ENCODE measurements at regions not wholly inside any gene's neighbourhood (a gene's known extent, or its start where the extent isn't known, plus 50 kb on each side); places are given as distances from the start of the nearest gene placed in this dataset.
"Not testable (repeated sequence)": the region's sequence is repeated elsewhere in the genome, so short reads cannot be mapped to it uniquely, and the experiment has no call there.

DNA sequence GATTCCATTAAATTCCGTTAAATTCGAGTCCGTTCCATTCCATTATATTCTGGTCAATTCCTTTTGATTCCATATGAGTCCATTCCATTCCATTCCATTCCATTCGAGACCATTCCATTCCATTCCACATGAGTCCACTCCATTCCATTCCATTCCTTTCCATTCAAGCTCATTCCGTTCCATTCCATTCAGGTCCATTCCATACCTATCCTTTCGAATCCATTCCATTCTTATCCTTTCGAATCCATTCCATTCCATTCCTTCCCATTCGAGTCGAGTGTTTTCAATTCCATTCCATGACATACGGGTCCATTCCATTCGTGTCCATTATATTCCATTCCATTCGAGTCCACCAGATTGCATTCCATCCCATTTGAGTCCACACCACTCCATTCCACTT is 1127.4 kb downstream of the RPIA start (continued):
- no peak for TF ChIP-seq ZFP30 (CRISPR knock-in tag; IDR thresholded peaks at IDR 0.05)

GRCh38 chr2:89819809-89820208 is 1128.3 kb downstream of the RPIA start:
- TF ChIP-seq BACH2 (CRISPR knock-in tag; IDR thresholded peaks at IDR 0.05; ENCODE audit: borderline replicate concordance) (no peak), ZNF565 (CRISPR knock-in tag; conservative IDR thresholded peaks at IDR 0.05; ENCODE audit: low read depth) (no peak), GLIS3 (CRISPR knock-in tag; IDR thresholded peaks at IDR 0.05) (no peak), ARNTL (CRISPR knock-in tag; IDR thresholded peaks at IDR 0.05; ENCODE audit: borderline replicate concordance, low read depth) (no peak), ZNF8 (CRISPR knock-in tag; IDR thresholded peaks at IDR 0.05) (no peak), SNAI2 (CRISPR knock-in tag; IDR thresholded peaks at IDR 0.05) (no peak), ISL1 (CRISPR knock-in tag; IDR thresholded peaks at IDR 0.05) (no peak), ZFP3 (CRISPR knock-in tag; IDR thresholded peaks at IDR 0.05) (no peak), TCF4 (CRISPR knock-in tag; IDR thresholded peaks at IDR 0.05; ENCODE audit: borderline replicate concordance) (no peak), ZNF70 (CRISPR knock-in tag; IDR thresholded peaks at IDR 0.05) (no peak), TOX (CRISPR knock-in tag; IDR thresholded peaks at IDR 0.05; ENCODE audit: borderline replicate concordance) (no peak)
- TF ChIP-seq, protein P1, sequence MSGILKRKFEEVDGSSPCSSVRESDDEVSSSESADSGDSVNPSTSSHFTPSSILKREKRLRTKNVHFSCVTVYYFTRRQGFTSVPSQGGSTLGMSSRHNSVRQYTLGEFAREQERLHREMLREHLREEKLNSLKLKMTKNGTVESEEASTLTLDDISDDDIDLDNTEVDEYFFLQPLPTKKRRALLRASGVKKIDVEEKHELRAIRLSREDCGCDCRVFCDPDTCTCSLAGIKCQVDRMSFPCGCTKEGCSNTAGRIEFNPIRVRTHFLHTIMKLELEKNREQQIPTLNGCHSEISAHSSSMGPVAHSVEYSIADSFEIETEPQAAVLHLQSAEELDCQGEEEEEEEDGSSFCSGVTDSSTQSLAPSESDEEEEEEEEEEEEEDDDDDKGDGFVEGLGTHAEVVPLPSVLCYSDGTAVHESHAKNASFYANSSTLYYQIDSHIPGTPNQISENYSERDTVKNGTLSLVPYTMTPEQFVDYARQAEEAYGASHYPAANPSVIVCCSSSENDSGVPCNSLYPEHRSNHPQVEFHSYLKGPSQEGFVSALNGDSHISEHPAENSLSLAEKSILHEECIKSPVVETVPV (CRISPR knock-in tag; IDR thresholded peaks at IDR 0.05): no peak
- TF ChIP-seq, protein P2, sequence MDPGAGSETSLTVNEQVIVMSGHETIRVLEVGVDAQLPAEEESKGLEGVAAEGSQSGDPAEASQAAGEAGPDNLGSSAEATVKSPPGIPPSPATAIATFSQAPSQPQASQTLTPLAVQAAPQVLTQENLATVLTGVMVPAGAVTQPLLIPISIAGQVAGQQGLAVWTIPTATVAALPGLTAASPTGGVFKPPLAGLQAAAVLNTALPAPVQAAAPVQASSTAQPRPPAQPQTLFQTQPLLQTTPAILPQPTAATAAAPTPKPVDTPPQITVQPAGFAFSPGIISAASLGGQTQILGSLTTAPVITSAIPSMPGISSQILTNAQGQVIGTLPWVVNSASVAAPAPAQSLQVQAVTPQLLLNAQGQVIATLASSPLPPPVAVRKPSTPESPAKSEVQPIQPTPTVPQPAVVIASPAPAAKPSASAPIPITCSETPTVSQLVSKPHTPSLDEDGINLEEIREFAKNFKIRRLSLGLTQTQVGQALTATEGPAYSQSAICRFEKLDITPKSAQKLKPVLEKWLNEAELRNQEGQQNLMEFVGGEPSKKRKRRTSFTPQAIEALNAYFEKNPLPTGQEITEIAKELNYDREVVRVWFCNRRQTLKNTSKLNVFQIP (CRISPR knock-in tag; IDR thresholded peaks at IDR 0.05; ENCODE audit: borderline replicate concordance, low read depth): no peak
- no peak for ATAC-seq

GRCh38 chr2:89820248-89820647 is 1128.8 kb downstream of the RPIA start:
- ATAC-seq: no peak
- no peak for TF ChIP-seq ISL1 (CRISPR knock-in tag; IDR thresholded peaks at IDR 0.05)
- no peak for TF ChIP-seq GLIS3 (CRISPR knock-in tag; IDR thresholded peaks at IDR 0.05)

DNA sequence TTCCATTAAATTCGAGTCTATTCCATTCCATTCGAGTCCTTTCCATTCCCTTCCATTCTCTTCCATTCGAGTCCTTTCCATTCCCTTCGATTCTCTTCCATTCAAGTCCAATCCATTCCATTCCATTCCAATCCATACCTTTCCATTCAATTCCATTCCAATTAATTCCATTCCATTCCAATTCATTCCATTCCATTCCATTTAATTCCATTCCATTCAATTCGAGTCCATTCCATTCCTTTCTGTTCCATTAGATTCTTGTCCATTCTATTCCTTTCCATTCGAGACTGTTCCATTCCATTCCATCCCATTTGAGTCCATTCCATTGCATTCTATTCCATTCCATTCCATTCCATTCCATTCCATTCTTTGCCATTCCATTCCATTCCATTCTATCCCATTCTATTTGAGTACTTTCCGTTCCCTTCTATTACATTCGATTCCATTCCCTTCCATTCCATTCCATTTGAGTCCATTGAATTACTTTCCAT is 1130.0 kb downstream of the RPIA start:
- no peak for ATAC-seq
- TF ChIP-seq ESRRG (CRISPR knock-in tag; IDR thresholded peaks at IDR 0.05): no peak

- not testable (repeated sequence) for ATAC-seq
Observed at GRCh38 chr2:89822342-89822741, 1130.9 kb downstream of the RPIA start.

- ATAC-seq: no peak
- TF ChIP-seq ZFP30 (CRISPR knock-in tag; IDR thresholded peaks at IDR 0.05) (no peak), SNAI2 (CRISPR knock-in tag; IDR thresholded peaks at IDR 0.05) (no peak), ZC3H10 (CRISPR knock-in tag; IDR thresholded peaks at IDR 0.05) (no peak), ZFP3 (CRISPR knock-in tag; IDR thresholded peaks at IDR 0.05) (no peak), ISL1 (CRISPR knock-in tag; IDR thresholded peaks at IDR 0.05) (no peak), ZNF8 (CRISPR knock-in tag; IDR thresholded peaks at IDR 0.05) (no peak), RARB (CRISPR knock-in tag; IDR thresholded peaks at IDR 0.05) (no peak)
Observed at GRCh38 chr2:89823556-89823955, 1132.1 kb downstream of the RPIA start.

DNA sequence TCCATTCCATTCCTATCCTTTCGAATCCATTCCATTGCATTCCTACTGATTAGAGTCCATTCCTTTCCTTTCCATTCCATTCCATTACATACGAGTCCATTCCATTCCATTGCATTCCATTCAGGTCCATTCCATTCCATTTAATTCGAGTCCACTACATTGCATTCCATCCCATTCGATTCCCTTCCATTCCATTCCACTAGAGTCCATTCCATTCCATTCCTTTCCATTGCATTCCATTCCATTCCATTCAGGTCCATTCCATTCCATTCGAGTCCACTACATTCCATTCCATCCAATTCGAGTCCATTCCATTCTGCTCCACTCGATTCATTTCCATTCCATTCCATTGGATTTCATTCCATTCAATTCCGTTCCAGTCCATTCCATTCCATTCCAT is 1133.6 kb downstream of the RPIA start:
- no peak for ATAC-seq
- TF ChIP-seq ESRRG (CRISPR knock-in tag; IDR thresholded peaks at IDR 0.05): no peak
- TF ChIP-seq TOX (CRISPR knock-in tag; IDR thresholded peaks at IDR 0.05; ENCODE audit: borderline replicate concordance): no peak
- TF ChIP-seq PPARA (CRISPR knock-in tag; IDR thresholded peaks at IDR 0.05; ENCODE audit: borderline replicate concordance): no peak
- TF ChIP-seq, protein P3, sequence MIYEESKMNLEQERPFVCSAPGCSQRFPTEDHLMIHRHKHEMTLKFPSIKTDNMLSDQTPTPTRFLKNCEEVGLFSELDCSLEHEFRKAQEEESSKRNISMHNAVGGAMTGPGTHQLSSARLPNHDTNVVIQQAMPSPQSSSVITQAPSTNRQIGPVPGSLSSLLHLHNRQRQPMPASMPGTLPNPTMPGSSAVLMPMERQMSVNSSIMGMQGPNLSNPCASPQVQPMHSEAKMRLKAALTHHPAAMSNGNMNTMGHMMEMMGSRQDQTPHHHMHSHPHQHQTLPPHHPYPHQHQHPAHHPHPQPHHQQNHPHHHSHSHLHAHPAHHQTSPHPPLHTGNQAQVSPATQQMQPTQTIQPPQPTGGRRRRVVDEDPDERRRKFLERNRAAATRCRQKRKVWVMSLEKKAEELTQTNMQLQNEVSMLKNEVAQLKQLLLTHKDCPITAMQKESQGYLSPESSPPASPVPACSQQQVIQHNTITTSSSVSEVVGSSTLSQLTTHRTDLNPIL (CRISPR knock-in tag; IDR thresholded peaks at IDR 0.05; ENCODE audit: low read depth): no peak
- TF ChIP-seq TSHZ2 (CRISPR knock-in tag; IDR thresholded peaks at IDR 0.05): no peak
- no peak for TF ChIP-seq OSR1 (CRISPR knock-in tag; IDR thresholded peaks at IDR 0.05)
- no peak for TF ChIP-seq ZNF8 (CRISPR knock-in tag; IDR thresholded peaks at IDR 0.05)
- TF ChIP-seq TCF4 (CRISPR knock-in tag; IDR thresholded peaks at IDR 0.05; ENCODE audit: borderline replicate concordance): no peak
- no peak for TF ChIP-seq GLIS3 (CRISPR knock-in tag; IDR thresholded peaks at IDR 0.05)
- TF ChIP-seq, protein P1 (CRISPR knock-in tag; IDR thresholded peaks at IDR 0.05): no peak

DNA sequence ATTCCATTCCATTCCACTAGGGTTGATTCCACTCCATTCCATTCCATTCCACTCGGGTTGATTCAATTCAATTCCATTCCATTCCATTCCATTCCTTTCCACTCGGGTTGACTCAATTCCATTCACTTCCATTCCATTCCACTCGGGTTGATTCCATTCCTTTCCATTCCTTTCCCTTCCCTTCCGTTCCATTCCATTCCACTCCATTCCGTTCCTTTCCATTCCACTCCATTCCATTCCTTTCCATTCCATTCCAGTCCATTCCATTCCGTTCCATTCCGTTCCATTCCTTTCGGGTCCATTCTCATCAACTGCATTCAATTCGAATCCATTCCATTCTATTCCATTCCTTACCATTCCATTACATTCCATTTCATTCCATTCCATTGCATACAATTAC is 1135.3 kb downstream of the RPIA start:
- ATAC-seq: not testable (repeated sequence)

DNA sequence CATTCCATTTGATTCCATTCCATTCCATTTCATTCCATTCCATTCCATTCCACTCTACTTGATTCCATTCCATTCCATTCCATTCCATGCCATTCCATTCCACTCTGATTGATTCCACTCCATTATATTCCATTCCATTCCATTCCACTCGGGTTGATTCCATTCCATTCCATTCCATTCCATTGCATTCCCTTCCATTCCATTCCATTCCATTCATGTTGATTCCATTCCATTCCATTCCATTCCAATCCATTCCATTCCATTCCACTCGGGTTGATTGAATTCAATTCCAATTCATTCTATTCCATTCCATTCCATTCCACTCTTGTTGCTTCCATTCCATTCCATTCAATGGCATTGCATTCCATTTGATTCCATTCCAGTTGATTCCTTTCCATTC is 1136.4 kb downstream of the RPIA start:
- ATAC-seq: not testable (repeated sequence)
